ENCODE measurements at regions not wholly inside any gene's neighbourhood (a gene's known extent, or its start where the extent isn't known, plus 50 kb on each side); places are given as distances from the start of the nearest gene placed in this dataset.

GRCh38 chr5:74028406-74028805 lies 402.4 kb downstream of the ARHGEF28 start:
- TF ChIP-seq CTCF (conservative IDR thresholded peaks at IDR 0.05; ENCODE audit: low read length) = no peak
- TF ChIP-seq EZH2phosphoT487 (IDR thresholded peaks at IDR 0.05; ENCODE audit: borderline replicate concordance) = 0 out of 2 replicates have a peak, but pooled peaks have one; percentile 4

All from Loucy (cell line).